Hematopoietic multipotent progenitor cell treated with erythropoietin and hydrocortisone succinate and interleukin-3 and kit ligand, for 17 days (in vitro differentiated cells): ENCODE measurements at regions not wholly inside any gene's neighbourhood (a gene's known extent, or its start where the extent isn't known, plus 50 kb on each side); places are given as distances from the start of the nearest gene placed in this dataset.

Experiments used
- DNase-seq: peaks from one replicate; pipeline ENCODE4 v3.0.0-alpha.2; 2015; ENCODE audit warnings: low spot score

DNA sequence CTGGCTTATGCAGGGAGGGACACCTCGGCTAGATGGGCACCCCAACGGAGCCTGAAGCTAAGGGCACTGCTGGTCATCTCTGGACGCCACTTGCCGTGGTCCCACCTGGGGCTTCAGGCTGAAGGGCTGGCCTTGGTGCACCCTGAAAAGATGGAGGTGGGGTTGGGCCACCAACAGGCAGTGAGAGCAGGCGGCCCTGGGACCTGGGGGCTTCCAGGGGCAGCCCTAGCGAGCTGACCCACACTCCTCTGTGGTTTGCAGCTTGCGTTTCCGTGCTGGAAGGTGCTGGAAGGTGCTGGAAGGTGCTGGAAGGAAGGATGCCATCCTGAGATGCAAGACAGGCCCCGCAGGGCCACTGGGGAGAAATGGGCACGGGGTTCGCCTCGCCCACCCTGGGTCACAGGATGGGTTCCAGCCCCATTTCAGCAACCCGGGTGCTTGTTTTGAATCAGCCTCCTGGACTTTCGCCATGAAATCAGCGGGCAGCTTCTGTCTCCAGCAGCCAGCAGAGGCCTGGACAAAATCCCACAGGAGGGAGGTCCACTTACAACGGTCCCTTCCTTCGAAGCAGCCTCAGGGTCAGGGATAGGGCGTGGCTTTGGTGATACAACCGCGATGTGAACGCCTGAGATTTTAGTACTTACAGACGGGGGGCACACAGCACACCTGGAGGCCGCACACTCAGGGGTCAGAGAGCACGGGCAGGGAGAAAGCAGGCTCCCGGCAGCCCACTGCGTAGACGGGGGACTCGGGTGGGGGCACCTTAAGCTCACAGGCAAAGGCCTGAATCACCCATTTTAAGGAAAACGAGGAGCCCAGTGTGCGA lies 303.1 kb upstream of the IRX4 start:
- no peak for DNase-seq

DNA sequence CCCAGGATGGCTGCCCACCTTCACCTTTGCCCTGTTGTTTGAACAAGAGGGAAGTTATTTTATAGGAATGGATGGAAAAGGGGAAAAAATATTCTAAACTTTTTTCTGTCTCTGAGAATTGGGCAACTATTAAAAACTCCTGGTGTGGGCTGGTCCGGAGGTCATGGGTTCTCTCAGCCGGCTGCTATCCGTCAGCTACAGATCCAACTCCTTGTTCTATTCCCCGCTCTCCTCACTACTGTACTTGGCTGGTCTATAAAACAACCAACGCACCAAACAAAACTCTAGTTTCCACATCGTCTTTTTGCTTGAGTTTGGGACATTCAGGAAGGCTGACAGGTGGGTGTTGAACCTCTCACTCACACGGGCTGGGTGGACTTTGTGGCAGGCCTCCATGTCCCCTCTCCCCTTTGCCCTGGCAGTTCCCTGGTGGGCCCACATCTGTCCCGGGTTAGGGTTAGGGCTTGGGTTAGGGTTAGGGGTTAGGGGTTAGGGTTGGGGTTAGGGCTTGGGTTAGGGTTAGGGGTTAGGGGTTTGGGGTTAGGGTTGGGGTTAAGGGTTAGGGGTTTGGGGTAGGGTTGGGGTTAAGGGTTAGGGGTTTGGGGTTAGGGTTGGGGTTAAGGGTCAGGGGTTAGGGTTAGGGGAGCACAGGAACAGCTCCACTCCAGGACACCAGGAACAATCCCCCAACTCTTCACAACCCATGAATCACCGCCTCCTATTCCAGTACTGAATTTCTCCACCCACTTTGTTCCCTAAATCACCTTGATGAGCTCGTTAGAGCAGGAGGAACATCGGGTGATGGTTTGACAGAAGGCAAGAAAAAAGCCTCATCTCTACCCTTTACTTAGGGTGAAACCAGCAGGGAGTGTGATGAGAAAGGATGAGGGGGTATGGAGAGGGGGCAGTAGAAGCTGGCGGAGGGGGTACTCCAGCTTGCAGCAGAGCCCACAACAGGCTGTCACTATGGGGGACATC lies 302.1 kb upstream of the IRX4 start:
- no peak for DNase-seq

DNA sequence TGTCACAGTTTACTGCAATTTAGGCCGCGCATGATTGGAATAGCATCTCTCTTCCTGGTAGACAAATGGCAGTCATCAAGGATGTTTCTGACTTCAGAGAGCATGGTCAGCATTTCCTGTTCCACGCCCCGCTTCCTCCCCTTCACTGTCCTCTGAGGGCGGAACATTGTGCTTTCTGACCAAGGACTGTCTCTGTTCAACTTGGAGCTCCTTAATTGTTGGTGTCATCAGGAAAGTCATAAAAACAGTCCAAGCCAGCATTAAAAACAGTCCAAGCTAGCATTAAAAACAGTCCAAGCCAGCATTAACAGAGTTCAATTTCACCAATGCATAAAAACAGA lies 301.3 kb upstream of the IRX4 start:
- no peak for DNase-seq

DNA sequence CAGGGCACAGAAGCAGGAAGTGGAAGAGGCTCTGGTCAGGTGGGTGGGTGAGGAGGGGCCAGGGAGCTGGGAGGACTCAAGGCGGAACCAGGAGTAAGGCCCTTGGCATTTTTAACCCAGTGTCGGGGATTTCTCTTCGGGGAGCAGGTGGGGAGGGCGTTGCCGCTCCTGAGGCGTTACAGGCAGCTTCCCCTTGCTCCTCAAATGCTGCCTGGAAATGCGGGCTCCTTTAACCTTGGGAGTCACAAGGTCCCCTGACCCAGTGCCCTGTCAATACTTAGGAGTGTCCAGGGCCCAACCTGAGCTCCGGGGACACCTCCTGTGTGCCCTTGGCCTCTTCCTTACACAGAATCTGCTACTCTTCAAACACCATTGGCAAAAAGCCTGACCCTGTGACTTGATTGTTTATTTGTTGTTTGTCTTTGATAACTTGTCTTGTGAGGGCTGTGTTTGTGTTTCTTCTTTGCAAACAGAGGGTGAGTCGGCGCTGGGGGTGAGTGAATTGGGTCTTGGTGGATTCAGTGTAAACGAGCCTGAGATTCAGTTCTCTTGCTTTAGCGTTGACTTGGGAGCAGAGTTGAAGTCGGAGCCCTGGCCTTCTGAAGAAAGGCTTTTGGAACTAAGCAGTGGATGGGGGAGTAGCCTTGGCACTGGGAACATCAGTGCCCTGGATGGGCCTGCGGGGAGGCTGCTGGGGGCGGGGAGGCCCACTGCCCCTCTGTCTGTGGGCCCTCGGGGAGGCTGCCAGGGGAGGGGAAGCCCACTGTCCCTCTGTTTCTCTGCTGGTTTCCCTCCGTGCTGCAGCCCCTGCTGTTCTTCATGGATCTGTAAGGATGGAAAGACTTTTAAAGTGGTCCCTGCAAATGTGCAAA lies 300.7 kb upstream of the IRX4 start:
- no peak for DNase-seq

DNA sequence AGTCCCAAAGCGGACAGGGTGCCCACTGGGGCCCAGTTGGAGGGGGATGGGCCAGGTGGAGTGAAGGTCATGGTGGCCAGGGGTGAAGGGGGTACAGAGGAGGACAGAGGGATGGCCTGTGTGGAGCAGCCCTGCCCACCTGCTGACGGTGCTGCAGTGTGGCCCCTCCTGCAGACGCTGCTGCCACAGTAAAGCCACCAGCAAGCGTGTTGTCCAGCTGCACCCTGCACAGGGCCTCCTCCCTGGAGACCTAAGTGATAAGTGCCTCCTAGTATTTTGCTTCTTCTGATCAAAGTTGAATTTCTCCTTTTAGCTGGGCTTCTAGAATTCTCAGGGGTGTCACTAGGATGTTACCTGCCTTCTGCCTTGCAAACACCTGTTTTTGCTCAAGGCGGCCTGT lies 299.3 kb upstream of the IRX4 start:
- no peak for DNase-seq

DNA sequence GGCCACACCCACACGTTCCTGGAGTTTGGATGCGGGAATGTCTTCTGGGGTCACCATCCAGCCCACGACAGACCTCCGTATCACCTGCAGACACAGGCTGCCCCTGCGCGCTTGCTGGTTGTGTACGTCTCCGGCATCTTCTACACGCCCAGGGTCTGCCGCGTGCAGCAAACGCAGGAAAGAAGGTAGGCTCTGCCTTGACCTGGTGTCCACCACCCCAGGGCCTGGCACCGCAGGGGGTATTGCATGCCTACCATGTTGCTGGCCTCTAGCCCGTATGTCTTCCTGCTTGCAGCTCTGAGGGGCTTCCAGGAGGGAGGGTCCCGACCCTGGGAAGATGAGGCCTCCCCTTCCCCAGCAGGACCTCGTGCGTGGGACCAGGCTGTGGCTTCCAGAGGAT lies 298.8 kb upstream of the IRX4 start:
- DNase-seq, result no peak

DNA sequence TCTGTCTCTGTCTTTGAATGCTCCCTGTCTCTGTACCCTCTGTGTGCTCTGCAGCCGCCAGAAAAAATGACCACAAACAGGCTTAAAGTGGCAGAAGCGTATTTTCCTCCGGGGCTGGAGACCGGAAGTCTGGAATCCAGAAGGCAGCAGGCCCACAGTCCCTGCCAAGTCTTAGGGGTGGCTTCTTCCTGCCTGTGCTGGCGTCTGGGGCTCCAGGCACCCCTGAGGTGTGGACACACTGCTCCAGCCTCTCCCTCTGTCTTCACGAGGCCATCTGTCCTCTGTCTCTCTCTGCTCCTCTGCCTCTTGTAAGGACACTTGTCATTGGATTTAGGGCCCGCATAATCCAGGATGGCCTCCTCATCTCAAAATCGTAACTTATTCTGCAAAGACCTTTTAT lies 298.4 kb upstream of the IRX4 start:
- DNase-seq, result no peak

DNA sequence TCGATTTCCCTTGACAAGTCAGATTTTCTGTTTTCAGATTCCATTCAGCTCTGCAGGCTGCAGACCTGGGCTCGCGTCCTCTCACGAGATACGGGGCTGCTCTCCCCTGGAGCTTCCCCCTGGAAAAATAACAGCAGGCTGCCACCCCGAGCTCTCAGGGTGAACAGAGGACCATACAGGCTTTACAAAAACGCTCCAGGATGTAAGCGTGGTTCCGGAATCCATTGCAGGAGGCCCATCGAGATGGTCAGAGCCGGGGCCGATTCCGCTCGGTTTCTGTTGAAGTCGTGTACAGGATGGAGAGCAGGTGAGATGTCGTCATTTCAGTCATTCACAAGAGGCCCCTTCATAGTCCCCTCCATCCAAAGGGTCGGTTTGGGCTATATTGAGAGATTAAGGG lies 297.7 kb upstream of the IRX4 start:
- no peak for DNase-seq

DNA sequence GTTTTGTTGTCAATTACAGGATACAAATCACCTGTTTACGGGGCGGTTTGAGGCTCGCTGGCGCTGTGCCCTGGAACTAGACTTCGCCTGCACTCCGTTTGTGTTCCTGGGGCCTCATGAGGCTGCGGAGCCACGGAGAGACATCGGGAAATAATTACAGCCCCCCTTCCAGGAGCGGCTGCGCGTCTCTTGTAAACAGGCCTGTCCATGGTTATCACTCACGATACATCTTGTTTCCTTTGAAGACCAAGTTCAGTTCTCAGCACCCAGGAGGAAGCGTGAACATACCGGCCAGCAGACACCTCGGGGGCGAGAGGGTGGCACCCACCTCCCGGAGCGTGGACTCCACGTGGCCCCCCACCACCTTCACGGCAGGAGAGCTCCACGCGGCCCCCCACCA lies 297.1 kb upstream of the IRX4 start:
- DNase-seq, result no peak

DNA sequence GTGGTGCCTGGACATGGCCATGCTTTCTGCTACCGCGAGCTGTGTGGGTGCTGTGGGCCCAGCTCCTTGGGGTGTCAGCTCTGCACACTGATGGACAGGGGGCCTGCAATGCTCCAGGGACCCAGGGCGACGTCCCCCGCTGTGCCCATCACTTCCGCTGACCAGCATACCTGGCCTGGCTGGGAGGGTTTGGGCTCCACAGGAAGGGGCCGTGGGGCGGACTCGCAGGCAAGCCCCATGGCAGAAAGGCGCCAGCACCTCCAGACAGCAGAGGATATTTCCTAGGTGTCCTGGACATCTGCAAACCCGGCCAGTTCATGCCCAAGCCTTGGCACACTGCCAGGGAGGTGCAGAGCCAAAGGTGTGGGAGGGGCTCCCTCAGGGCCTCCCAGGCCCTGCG lies 295.8 kb upstream of the IRX4 start:
- DNase-seq, result no peak

DNA sequence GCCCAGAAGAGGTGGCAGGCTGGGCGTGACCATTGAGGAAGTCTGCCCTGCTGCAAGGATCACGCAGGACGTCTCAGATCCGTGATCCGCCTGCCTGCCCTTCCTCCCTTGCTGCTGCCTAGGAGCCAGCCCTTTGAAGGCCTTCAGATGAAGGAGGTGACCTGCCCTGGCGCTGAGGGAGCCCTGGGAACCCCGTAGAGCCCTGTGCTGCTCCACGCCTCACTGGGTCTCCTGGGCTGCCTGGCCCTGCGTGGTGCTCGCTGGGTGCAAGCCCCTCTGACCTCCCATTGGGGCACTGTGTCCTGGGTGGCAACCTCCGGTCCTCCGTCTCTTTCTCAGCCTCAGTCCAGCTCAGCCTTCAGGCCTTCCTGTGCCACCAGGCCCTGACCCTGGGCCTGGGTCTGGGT lies 295.3 kb upstream of the IRX4 start:
- DNase-seq, result no peak

DNA sequence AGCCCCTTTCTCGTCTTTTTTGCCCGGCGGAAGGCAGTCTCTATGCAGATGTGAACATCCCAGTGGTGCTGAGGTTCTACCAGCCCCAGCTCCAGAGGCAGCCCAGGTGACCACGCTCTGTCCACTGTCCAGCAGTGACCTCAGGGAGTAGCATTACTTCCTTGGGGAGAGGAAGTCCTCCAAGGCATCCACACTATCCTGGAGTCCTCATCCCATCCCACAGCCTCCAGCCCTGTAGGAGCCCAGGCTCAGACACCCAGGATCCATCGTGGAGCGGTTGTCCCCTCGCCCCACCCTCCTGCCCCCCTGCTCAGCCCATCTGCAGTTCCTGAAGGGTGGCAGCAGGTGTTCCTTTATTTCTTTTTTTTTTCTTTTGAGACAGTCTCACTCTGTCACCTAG lies 294.5 kb upstream of the IRX4 start:
- DNase-seq, result no peak

DNA sequence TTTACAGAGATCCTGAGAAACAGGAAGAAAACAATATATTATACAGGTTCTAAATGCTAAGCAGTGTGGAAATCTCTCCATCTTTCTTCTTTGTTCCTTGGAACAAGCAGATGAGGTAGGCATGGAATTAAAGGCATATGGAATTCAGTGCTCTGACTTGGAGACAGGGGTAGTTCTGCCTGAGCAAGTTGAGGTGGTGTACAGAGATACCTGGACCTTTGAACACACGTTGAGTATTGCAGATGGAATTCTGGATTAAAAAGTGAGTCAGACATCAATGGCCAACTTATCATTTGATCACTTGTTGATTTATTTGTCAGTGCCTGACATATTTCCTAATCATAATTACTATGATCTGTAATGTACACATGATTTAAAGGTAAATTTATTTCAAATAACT lies 293.9 kb upstream of the IRX4 start:
- DNase-seq, result no peak

DNA sequence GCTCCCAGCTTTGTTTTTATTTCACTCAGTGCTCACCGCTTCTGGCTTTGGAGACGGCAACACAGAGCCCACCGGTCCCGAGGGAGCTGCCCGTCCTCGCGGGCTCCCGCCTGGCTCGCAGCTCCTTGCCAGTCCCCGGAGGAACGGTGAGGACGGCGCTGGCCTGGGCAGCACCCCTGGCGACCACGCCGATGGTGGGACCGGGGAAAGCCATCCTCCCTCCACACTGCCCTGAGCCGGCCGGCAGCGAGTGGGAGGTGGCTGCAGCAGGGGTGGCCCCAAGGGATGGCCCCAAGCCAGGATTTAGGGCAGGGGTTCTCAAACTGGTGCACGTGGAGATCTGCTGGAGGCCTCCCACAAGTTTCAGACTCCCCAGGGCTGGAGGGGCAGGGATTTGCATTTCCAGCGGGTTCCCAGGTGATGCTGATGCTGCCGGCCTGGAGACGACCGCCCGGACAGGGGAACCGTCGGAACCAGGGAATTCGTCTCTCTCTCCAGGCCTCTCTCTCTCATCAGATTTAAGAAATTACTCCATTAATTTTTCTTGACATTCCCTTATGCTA lies 293.2 kb upstream of the IRX4 start:
- no peak for DNase-seq

DNA sequence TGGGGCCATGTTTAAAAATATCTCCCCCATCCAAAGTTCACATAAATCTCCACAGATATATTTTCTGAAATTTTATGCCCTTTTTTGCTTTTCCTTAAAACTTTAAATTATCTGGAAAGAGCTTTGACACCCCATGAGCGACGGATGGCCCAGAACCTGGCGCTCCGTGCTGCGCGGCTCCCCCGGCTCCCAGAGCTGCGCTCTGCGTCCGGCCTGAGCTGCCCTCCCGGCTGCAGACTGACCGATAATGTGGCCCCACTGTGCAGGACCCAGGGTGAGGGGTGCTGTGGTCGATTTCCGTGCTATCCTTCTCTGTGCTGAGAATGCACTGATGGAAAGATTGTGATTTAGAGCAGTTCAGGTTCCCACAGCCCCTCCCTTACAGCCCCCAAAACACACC lies 292.3 kb upstream of the IRX4 start:
- no peak for DNase-seq

DNA sequence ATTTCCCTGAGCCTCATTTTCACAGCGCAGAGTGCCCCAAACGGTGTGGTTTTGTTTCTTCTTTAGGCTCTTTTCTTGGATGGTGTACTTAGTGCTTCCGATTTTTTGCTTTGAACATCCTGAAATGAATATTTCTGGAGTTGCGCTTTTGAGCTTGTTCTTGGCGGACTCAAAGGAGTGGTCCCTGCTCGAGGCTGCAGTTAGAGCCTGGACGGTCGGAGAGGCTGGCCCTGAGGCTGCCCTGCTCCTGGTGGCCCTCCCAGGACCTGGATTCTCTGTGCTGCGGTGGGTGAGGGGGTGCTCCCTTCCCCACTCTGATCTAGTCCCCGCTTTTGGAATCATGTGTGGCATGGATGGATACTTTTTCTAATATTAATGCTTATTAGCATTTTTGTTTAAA lies 291.8 kb upstream of the IRX4 start:
- DNase-seq, result no peak

DNA sequence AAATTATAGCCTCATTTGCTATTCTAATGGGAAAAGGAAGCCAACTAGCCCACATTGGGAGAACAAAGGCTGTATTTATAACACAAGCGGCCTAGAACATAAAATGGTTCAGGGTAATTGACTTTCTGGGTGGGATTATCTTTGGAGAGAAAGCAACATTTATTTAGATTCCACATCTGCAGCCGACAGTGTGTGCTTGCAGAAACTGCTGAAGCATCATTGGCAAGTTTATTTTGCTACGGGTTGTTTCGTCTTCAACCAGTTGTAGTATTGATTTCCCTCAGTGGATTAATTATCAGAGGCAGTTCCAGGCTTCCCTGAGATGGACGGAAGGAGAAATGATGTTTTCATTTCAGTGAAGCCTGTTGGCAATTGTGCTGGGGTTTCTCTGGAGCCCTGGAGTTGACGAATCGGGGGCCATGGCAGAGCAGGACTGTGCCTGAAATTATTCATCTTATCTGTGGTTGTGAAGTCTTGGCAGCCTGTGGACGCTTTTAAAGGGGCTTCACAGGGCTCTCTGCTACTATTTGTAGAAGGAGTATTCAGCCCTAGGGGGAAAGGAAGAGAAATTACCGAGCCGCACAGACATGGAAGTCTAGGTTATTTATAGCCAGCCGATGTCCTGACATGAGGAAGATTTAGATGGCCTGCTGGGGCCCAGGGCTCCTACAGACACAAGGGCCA lies 290.6 kb upstream of the IRX4 start:
- no peak for DNase-seq

DNA sequence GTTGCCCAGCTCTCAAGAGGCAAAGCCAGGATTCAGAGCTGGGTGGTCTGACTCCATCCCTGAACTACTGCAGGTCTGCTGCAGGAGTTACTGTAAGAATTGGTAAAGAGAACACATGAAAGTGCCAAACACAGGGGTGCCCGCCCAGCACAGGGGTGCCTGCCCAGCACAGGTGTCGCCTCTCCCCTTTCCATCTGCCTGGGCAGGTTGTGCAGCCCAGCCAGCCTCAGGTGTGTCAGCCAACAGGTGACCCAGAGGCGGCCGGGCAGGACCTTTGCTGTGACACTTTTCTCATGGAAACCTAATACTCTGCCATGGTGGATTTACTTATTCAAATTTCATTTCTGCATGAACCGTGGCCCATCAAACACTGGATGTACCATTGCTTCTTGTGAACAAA lies 289.7 kb upstream of the IRX4 start:
- no peak for DNase-seq

DNA sequence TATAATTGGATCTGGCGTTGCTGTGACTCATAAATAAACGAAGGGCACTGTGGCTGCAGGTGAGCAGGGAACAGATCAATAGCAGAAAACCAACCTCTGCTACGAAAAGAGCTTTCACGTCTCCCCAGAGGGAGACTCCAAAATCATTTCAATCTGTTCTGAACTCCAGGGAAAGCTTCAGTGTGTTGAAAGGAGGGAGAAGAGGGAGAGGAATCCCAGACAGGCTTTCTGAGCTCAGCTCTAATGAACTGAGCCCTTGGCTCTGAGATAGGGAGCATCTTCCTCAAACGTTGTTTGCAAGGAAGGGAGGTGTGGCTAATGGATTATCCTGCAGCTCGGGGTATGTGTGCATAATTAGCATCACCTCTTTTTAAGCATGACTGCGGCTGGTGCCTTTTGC lies 288.0 kb upstream of the IRX4 start:
- no peak for DNase-seq

DNA sequence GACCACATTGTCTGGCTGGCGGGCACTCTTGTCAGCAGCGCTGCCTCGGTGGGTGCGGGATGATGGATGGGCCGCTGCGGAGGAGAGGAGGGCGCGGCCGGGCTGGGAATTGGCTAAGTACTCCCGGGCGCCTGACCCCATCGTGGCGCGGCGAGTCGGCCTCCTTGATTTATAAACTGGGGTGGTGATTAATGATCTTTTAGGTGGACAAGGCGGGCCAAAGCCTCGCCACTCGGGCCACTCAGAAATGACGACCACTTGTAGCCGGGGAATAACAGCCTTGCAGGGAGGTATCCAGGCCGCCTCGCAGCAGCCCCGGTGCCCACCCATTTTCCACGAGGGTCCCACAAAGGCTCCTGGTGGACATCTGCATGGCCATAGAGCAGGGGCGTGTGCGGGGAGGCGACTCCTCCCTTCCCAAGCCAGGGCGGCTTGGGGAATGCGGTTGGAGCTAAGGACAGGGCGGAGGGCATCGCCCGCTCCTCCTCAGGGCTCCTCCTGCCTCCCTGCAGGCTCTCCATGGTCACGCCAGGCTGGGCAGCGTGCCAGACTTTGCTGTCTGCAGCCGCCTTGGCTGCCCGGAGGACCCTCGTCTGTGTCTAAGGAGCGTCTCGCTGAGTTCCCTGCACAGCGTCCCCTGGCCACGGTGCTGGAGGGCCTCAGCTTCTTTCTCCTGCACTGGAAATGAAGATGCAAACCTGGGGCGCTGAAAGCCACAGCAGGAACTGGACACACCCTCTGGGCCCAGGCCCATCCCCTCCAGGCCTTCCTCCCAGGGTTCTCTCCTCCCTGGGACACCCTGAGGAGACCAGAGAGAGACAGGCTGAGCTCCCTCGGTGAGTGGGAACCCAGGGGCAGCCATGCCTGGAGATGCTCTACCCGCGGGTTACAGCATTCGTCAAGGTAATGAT lies 287.4 kb upstream of the IRX4 start:
- DNase-seq, result no peak

DNA sequence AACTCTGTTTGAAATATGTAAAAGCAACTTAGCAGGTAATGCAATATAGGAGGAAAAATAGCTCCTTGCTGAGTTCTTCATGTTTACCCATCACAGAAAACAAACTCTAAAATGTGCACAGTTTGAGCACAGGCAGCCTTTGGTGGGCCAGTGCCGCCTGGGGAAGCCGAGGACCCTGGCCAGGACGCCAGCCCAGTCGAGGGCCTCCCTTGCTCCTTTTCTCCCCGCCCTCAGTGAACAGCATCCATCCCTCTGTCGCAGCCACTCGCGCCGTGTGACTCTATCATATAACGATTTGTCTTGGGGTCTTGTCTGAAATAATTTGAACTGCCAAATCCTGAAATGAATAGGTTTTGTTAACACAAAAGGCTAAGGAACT lies 286.7 kb upstream of the IRX4 start:
- no peak for DNase-seq
